Upper lobe of left lung (tissue), 4 donors: ENCODE measurements at regions not wholly inside any gene's neighbourhood (a gene's known extent, or its start where the extent isn't known, plus 50 kb on each side); places are given as distances from the start of the nearest gene placed in this dataset.

ENCODE experiments used
- CTCF ChIP-seq, 6 experiments: fragments of 450-650 bp in 4 of 6; fragments of 200-600 bp in 2 of 6; sonication (generic) in 2 of 6; IDR thresholded peaks; one replicate each; pipeline ENCODE4 v1.5.1; 2016 to 2019; ENCODE audit warnings: antibody characterized with exemption in 6 of 6
- EP300 ChIP-seq, 4 donors: sonication (generic); formaldehyde crosslinking; IDR thresholded peaks; one replicate each; pipeline ENCODE4 v1.5.1; 2017; ENCODE audit warnings: antibody characterized with exemption in 4 of 4, control low read depth in 2 of 4
- POLR2AphosphoS5 ChIP-seq, 2 donors: sonication (generic); formaldehyde crosslinking; IDR thresholded peaks; one replicate each; pipeline ENCODE4 v1.5.1; 2017; ENCODE audit warnings: antibody characterized with exemption in 2 of 2

- no peak for TF ChIP-seq CTCF (IDR thresholded peaks at IDR 0.05)
- TF ChIP-seq EP300 (IDR thresholded peaks at IDR 0.05) = no peak
- TF ChIP-seq POLR2AphosphoS5 (IDR thresholded peaks at IDR 0.05) = no peak
Observed at GRCh38 chr11:97850701-97851100, 1170.0 kb upstream of the CNTN5 start.
